Fibroblast of pulmonary artery (primary cell): ENCODE measurements at regions not wholly inside any gene's neighbourhood (a gene's known extent, or its start where the extent isn't known, plus 50 kb on each side); places are given as distances from the start of the nearest gene placed in this dataset.
A peak's percentile ranks its signal among the peaks of the same experiment; 100 is the strongest.

Experiments used
- DNase-seq: peaks from one replicate; pipeline ENCODE4 v3.0.0-alpha.2; 2010; ENCODE audit warnings: low read depth
- H3K4me3 ChIP-seq: replicated peaks from 2 replicates; pipeline ENCODE4 v1.5.1; 2011; ENCODE audit warnings: low read depth, mild to moderate bottlenecking, control low read depth, low read length, moderate library complexity
- CTCF ChIP-seq: IDR thresholded peaks from 2 replicates; pipeline ENCODE4 v1.5.1; 2011; ENCODE audit warnings: mild to moderate bottlenecking, control low read depth, low read length, inconsistent platforms; ENCODE audit errors: missing control alignments

GRCh38 chr17:77730376-77730775 is 228.1 kb upstream of the TNRC6C start:
- DNase-seq: no peak
- H3K4me3 ChIP-seq: no peak overlapping the region
- no peak for TF ChIP-seq CTCF

- no peak for TF ChIP-seq CTCF
- no peak for DNase-seq
- H3K4me3 ChIP-seq: no peak overlapping the region
These were observed 224.8 kb upstream of the TNRC6C start for GRCh38 chr17:77733576-77734296.

- peak; percentile 73 for DNase-seq
- no peak for TF ChIP-seq CTCF
- no peak overlapping the region for H3K4me3 ChIP-seq
These were observed 224.0 kb upstream of the TNRC6C start for GRCh38 chr17:77734371-77735080.

- peak; percentile 8 for DNase-seq
- H3K4me3 ChIP-seq: no peak overlapping the region
- TF ChIP-seq CTCF: no peak
These were observed 223.4 kb upstream of the TNRC6C start for GRCh38 chr17:77735081-77735565.

- H3K4me3 ChIP-seq: no peak overlapping the region
- no peak for TF ChIP-seq CTCF
- DNase-seq: no peak
These were observed 222.8 kb upstream of the TNRC6C start for GRCh38 chr17:77735566-77736198.

- no peak overlapping the region for H3K4me3 ChIP-seq
- DNase-seq: no peak
These were observed 222.3 kb upstream of the TNRC6C start for GRCh38 chr17:77736199-77736585.

More at GRCh38 chr17:77736199-77736585, 222.3 kb upstream of the TNRC6C start:
- TF ChIP-seq CTCF: no peak
